Ovary (tissue), 7 donors: ENCODE measurements at regions not wholly inside any gene's neighbourhood (a gene's known extent, or its start where the extent isn't known, plus 50 kb on each side); places are given as distances from the start of the nearest gene placed in this dataset.

Source experiments
- DNase-seq, 5 donors: peaks; one replicate each; pipeline ENCODE4 v3.0.0-alpha.2; 2019 to 2020
- H3K27ac ChIP-seq, 2 donors: fragments of 200-600 bp; one replicate each; pipeline versions ENCODE4 v1.5.1 to v1.8.0; 2019 to 2022
- H3K27me3 ChIP-seq: fragments of 200-600 bp; one replicate; pipeline ENCODE4 v1.8.0; 2022
- H3K36me3 ChIP-seq: fragments of 200-600 bp; sonication (generic); one replicate; pipeline ENCODE4 v1.5.1; 2019
- H3K4me1 ChIP-seq: one replicate; pipeline ENCODE4 v1.8.1; 2013; ENCODE audit warnings: mild to moderate bottlenecking, moderate library complexity; ENCODE audit not compliant: insufficient read depth
- H3K4me3 ChIP-seq: fragments of 200-600 bp; sonication (generic); one replicate; pipeline ENCODE4 v1.5.1; 2017
- H3K9me3 ChIP-seq, 2 donors: fragments of 200-600 bp in 1 of 2; sonication (generic) in 1 of 2; one replicate each; pipeline versions ENCODE4 v1.5.1 to v1.8.1; 2013 to 2019; ENCODE audit warnings: mild to moderate bottlenecking in 1 of 2, moderate library complexity in 1 of 2
- CTCF ChIP-seq, 3 donors: fragments of 450-650 bp in 2 of 3; fragments of 200-600 bp in 1 of 3; IDR thresholded peaks; one replicate each; pipeline versions ENCODE4 v1.5.1 to v1.8.0; 2016 to 2022; ENCODE audit warnings: antibody characterized with exemption in 3 of 3, mild to moderate bottlenecking in 1 of 3
- EP300 ChIP-seq: sonication (generic); formaldehyde crosslinking; IDR thresholded peaks from one replicate; pipeline ENCODE4 v1.6.1; 2017; ENCODE audit warnings: antibody characterized with exemption
- POLR2A ChIP-seq: fragments of 450-650 bp; IDR thresholded peaks from one replicate; pipeline ENCODE4 v1.6.1; 2017; ENCODE audit warnings: antibody characterized with exemption, mild to moderate bottlenecking, moderate library complexity
- WGBS, 3 donors: extraction: QIAGEN DNeasy Blood & Tissue Kit in 1 of 3; methylation state at CpG; one replicate each; pipeline versions ENCODE4 v1.1.5 to v1.1.7; 2013 to 2017; 5-methylcytosine and 5-hydroxymethylcytosine counted together
- intact Hi-C, 4 donors: fragments of 100-400 bp; cut with DNase I; formaldehyde crosslinking; loops; one replicate each; pipeline versions ENCODE4 v1.11.0 to v1.15.1; 2022 to 2023
- donor health status: DM: no; HTN: no; CAD: no; lungs with moderate emphysema.
- donor health status: DM: no; HTN: no; CAD: no.
- donor health status: Bipolar disorder and iron deficiency.
- donor health status: DM: no; HTN: no; CAD: no.
- donor health status: DM: yes; HTN: yes; CAD: no.

GRCh38 chr2:175468431-175469098 lies 287.1 kb upstream of the ATP5MC3 start:
- DNase-seq: no peak
- Histone ChIP-seq H3K4me3 (no peak overlapping the region), H3K9me3 (no peaks in the 10 kb centered on the region), H3K36me3 (no peaks in the 10 kb centered on the region), H3K27me3 (no peaks in the 10 kb centered on the region), H3K4me1 (no peaks in the 10 kb centered on the region), H3K27ac (no peak overlapping the region)
- TF ChIP-seq POLR2A (no peak), CTCF (IDR thresholded peaks at IDR 0.05) (no peak), EP300 (no peak)
- 71 to 72% (median 72%) methylated on average over 7 of the region's 7 CpGs for WGBS, 3 donors
- intact Hi-C loops: no loop called here

- intact Hi-C loops: no loop called here
- no peaks in the 10 kb centered on the region for H3K27me3 ChIP-seq
- no peak overlapping the region for H3K27ac ChIP-seq
Observed at GRCh38 chr2:175465101-175465500, 283.6 kb upstream of the ATP5MC3 start.

GRCh38 chr2:175464311-175464670 lies 282.8 kb upstream of the ATP5MC3 start:
- no peak overlapping the region for H3K27ac ChIP-seq
- TF ChIP-seq EP300 (no peak), CTCF (IDR thresholded peaks at IDR 0.05) (no peak), POLR2A (no peak)
- no peak overlapping the region for H3K4me3 ChIP-seq
- intact Hi-C loops: no loop called here
- WGBS, 3 donors: 90 to 98% (median 96%) methylated on average over 7 of the region's 7 CpGs
- no peak for DNase-seq
- H3K4me1 ChIP-seq: no peaks in the 10 kb centered on the region
- no peaks in the 10 kb centered on the region for H3K27me3 ChIP-seq
- H3K9me3 ChIP-seq: no peaks in the 10 kb centered on the region
- H3K36me3 ChIP-seq: no peaks in the 10 kb centered on the region

More at GRCh38 chr2:175465101-175465500, 283.6 kb upstream of the ATP5MC3 start:
- no peaks in the 10 kb centered on the region for H3K36me3 ChIP-seq
- DNase-seq: no peak
- H3K9me3 ChIP-seq: no peaks in the 10 kb centered on the region
- H3K4me1 ChIP-seq: no peaks in the 10 kb centered on the region
- H3K4me3 ChIP-seq: no peak overlapping the region
- no peak for TF ChIP-seq EP300
- no peak for TF ChIP-seq CTCF (IDR thresholded peaks at IDR 0.05)
- TF ChIP-seq POLR2A: no peak

- DNase-seq: no peak
- no peak for TF ChIP-seq POLR2A
- no peak for TF ChIP-seq EP300
- TF ChIP-seq CTCF (IDR thresholded peaks at IDR 0.05): no peak
- no peaks in the 10 kb centered on the region for H3K36me3 ChIP-seq
- 51 to 72% (median 54%) methylated on average over 11 of the region's 11 CpGs for WGBS, 3 donors
- no peaks in the 10 kb centered on the region for H3K9me3 ChIP-seq
- no peak overlapping the region for H3K27ac ChIP-seq
- no peak overlapping the region for H3K4me3 ChIP-seq
- intact Hi-C loops: no loop called here
- H3K4me1 ChIP-seq: no peaks in the 10 kb centered on the region
- H3K27me3 ChIP-seq: no peaks in the 10 kb centered on the region
Observed at GRCh38 chr2:175463589-175464310, 282.2 kb upstream of the ATP5MC3 start.
